GM19467 (cell line): ENCODE measurements at regions not wholly inside any gene's neighbourhood (a gene's known extent, or its start where the extent isn't known, plus 50 kb on each side); places are given as distances from the start of the nearest gene placed in this dataset.
"Not testable (repeated sequence)": the region's sequence is repeated elsewhere in the genome, so short reads cannot be mapped to it uniquely, and the experiment has no call there.

Experiments
- ATAC-seq: cut with Tn5 transposase; IDR thresholded peaks from one replicate; pipeline ENCODE4 v1.9.1; 2021; ENCODE audit warnings: mild to moderate bottlenecking, moderate library complexity; ENCODE audit not compliant: unreplicated experiment

- ATAC-seq: no peak
Observed at GRCh38 chrX:110965409-110966090, 130.4 kb upstream of the PAK3 start.

- no peak for ATAC-seq
Observed at GRCh38 chrX:110964786-110965185, 131.2 kb upstream of the PAK3 start.

GRCh38 chrX:110962451-110962850 is 133.5 kb upstream of the PAK3 start:
- no peak for ATAC-seq

- ATAC-seq: no peak
Observed at GRCh38 chrX:110955706-110956105, 140.3 kb upstream of the PAK3 start.

- ATAC-seq: no peak
Observed at GRCh38 chrX:110954428-110955100, 141.4 kb upstream of the PAK3 start.

GRCh38 chrX:110951472-110952269 is 144.3 kb upstream of the PAK3 start:
- ATAC-seq: no peak

- no peak for ATAC-seq
Observed at GRCh38 chrX:110944751-110945675, 149.4 kb upstream of the CHRDL1 start.

- no peak for ATAC-seq
Observed at GRCh38 chrX:110944311-110944750, 148.7 kb upstream of the CHRDL1 start.

GRCh38 chrX:110941906-110942305 is 146.3 kb upstream of the CHRDL1 start:
- ATAC-seq: no peak

GRCh38 chrX:110938977-110939732 is 143.5 kb upstream of the CHRDL1 start:
- no peak for ATAC-seq

GRCh38 chrX:110924871-110925270 is 129.3 kb upstream of the CHRDL1 start:
- no peak for ATAC-seq

- ATAC-seq: no peak
Observed at GRCh38 chrX:110920991-110921390, 125.4 kb upstream of the CHRDL1 start.

GRCh38 chrX:110915570-110915969 is 120.0 kb upstream of the CHRDL1 start:
- ATAC-seq: no peak

- ATAC-seq: no peak
Observed at GRCh38 chrX:110915111-110915510, 119.5 kb upstream of the CHRDL1 start.

- no peak for ATAC-seq
Observed at GRCh38 chrX:110914281-110914680, 118.7 kb upstream of the CHRDL1 start.

GRCh38 chrX:110904747-110905146 is 109.1 kb upstream of the CHRDL1 start:
- ATAC-seq: not testable (repeated sequence)

GRCh38 chrX:110881971-110882370 is 86.4 kb upstream of the CHRDL1 start:
- ATAC-seq: no peak

GRCh38 chrX:110877326-110877725 is 81.7 kb upstream of the CHRDL1 start:
- no peak for ATAC-seq

GRCh38 chrX:110871839-110872238 is 76.2 kb upstream of the CHRDL1 start:
- no peak for ATAC-seq

GRCh38 chrX:110866421-110866820 is 70.8 kb upstream of the CHRDL1 start:
- ATAC-seq: no peak
